ENCODE measurements at regions not wholly inside any gene's neighbourhood (a gene's known extent, or its start where the extent isn't known, plus 50 kb on each side); places are given as distances from the start of the nearest gene placed in this dataset.

DNA sequence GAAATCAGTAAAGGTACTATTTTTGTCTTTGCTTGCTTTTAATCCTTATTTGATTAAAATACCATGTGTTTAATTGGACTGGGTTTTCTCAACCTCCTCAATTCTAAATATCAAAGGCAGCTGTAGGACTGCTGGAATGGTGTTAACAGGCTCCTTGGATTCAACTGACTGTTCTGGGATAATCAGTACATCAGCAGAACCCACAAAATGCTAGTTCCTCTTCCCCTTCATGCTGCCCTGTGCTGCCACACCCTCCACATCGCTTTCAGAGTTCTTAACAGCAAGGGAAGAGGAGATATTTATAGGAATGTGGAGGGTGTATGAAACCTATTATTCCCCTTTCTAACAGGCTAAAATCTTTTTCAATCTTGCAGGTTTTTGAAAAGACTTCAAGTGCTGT is 82.4 kb downstream of the KCTD12 start:
- TF ChIP-seq, protein P1, sequence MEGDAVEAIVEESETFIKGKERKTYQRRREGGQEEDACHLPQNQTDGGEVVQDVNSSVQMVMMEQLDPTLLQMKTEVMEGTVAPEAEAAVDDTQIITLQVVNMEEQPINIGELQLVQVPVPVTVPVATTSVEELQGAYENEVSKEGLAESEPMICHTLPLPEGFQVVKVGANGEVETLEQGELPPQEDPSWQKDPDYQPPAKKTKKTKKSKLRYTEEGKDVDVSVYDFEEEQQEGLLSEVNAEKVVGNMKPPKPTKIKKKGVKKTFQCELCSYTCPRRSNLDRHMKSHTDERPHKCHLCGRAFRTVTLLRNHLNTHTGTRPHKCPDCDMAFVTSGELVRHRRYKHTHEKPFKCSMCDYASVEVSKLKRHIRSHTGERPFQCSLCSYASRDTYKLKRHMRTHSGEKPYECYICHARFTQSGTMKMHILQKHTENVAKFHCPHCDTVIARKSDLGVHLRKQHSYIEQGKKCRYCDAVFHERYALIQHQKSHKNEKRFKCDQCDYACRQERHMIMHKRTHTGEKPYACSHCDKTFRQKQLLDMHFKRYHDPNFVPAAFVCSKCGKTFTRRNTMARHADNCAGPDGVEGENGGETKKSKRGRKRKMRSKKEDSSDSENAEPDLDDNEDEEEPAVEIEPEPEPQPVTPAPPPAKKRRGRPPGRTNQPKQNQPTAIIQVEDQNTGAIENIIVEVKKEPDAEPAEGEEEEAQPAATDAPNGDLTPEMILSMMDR (IDR thresholded peaks at IDR 0.05) = no peak
- TF ChIP-seq, protein P2, sequence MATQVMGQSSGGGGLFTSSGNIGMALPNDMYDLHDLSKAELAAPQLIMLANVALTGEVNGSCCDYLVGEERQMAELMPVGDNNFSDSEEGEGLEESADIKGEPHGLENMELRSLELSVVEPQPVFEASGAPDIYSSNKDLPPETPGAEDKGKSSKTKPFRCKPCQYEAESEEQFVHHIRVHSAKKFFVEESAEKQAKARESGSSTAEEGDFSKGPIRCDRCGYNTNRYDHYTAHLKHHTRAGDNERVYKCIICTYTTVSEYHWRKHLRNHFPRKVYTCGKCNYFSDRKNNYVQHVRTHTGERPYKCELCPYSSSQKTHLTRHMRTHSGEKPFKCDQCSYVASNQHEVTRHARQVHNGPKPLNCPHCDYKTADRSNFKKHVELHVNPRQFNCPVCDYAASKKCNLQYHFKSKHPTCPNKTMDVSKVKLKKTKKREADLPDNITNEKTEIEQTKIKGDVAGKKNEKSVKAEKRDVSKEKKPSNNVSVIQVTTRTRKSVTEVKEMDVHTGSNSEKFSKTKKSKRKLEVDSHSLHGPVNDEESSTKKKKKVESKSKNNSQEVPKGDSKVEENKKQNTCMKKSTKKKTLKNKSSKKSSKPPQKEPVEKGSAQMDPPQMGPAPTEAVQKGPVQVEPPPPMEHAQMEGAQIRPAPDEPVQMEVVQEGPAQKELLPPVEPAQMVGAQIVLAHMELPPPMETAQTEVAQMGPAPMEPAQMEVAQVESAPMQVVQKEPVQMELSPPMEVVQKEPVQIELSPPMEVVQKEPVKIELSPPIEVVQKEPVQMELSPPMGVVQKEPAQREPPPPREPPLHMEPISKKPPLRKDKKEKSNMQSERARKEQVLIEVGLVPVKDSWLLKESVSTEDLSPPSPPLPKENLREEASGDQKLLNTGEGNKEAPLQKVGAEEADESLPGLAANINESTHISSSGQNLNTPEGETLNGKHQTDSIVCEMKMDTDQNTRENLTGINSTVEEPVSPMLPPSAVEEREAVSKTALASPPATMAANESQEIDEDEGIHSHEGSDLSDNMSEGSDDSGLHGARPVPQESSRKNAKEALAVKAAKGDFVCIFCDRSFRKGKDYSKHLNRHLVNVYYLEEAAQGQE (IDR thresholded peaks at IDR 0.05; ENCODE audit: insufficient read depth in 1 of 2, low read depth in 2 of 2, low read length in 1 of 2) = no peak

All from Panc1 (cell line).